ENCODE measurements at regions not wholly inside any gene's neighbourhood (a gene's known extent, or its start where the extent isn't known, plus 50 kb on each side); places are given as distances from the start of the nearest gene placed in this dataset.

DNA sequence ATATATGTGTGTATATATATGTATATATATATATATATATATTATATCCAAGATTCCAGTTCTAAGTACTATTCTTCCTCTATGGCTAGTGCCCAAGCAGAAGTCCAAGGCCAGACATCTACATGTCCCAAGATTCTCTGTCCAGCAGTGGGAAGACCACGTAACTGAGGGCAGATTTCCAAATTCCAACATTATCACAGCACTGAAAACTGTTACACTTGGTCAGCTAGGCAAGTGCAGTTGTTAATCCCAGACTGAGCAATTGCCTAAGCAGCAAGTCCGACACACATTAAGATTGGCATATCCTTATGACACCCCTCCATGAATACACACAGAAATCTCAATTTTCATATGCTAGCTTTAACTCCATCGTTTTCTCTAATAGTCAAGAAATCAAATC, 1148.5 kb downstream of the IGSF11 start:
- Mint-ChIP-seq H3K4me1 (peaks cover 25% of the 10 kb centered on the region), H3K27me3 (ENCODE audit: insufficient read depth) (no peaks in the 10 kb centered on the region), H3K4me3 (no peak overlapping the region), H3K36me3 (ENCODE audit: low read depth) (no peaks in the 10 kb centered on the region), H3K27ac (no peak overlapping the region), H3K9me3 (no peaks in the 10 kb centered on the region)
- H3K4me3 ChIP-seq (ENCODE audit: low read length): no peak overlapping the region
- no peak for DNase-seq
- TF ChIP-seq, protein P1, sequence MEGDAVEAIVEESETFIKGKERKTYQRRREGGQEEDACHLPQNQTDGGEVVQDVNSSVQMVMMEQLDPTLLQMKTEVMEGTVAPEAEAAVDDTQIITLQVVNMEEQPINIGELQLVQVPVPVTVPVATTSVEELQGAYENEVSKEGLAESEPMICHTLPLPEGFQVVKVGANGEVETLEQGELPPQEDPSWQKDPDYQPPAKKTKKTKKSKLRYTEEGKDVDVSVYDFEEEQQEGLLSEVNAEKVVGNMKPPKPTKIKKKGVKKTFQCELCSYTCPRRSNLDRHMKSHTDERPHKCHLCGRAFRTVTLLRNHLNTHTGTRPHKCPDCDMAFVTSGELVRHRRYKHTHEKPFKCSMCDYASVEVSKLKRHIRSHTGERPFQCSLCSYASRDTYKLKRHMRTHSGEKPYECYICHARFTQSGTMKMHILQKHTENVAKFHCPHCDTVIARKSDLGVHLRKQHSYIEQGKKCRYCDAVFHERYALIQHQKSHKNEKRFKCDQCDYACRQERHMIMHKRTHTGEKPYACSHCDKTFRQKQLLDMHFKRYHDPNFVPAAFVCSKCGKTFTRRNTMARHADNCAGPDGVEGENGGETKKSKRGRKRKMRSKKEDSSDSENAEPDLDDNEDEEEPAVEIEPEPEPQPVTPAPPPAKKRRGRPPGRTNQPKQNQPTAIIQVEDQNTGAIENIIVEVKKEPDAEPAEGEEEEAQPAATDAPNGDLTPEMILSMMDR (conservative IDR thresholded peaks at IDR 0.05): no peak
- H3K9ac ChIP-seq (ENCODE audit: extremely low read depth, low read length, poor library complexity, severe bottlenecking): no peak overlapping the region
- H3K27ac ChIP-seq (ENCODE audit: low read depth, low read length): no peak overlapping the region
- no peaks in the 10 kb centered on the region for H3K27me3 ChIP-seq (ENCODE audit: control insufficient read depth, insufficient read depth, low read length, poor library complexity, severe bottlenecking)
- H3K9me3 ChIP-seq (ENCODE audit: control insufficient read depth, low read length): no peaks in the 10 kb centered on the region
- WGBS, 2 experiments (ENCODE audit: insufficient coverage in 1 of 2, insufficient read length in 1 of 2): 91 to 100% methylated on average over 2 of the region's 3 CpGs
- peaks cover 7% of the 10 kb centered on the region for H3K4me1 ChIP-seq (ENCODE audit: control insufficient read depth, insufficient read depth, low read length)
- H3K36me3 ChIP-seq (ENCODE audit: control insufficient read depth, insufficient read depth, low read length): no peaks in the 10 kb centered on the region

DNA sequence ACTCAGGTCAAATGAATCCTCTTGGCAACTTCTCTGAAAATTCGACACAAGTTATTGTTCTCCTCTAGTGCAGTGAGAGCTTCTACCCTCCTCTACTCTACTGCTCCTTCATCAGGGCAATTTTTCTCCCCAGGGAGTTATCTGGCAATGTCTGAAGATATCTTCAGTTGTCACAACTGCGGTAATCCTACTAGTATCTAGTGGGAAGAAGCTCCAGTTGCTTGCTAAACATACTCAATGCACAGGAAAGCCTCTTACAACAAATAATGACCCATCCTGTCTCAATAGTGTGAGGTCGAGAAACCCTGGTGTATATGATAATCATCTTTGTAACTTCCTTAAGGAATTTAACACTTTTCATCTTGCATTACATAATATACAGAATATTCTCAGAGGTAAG, 1147.6 kb downstream of the IGSF11 start:
- 75 to 91% methylated on average over 1 to 3 of the region's 3 CpGs for WGBS, 2 experiments (ENCODE audit: insufficient coverage in 1 of 2, insufficient read length in 1 of 2)
- DNase-seq: no peak
- Histone ChIP-seq H3K36me3 (ENCODE audit: control insufficient read depth, insufficient read depth, low read length) (no peaks in the 10 kb centered on the region), H3K27me3 (ENCODE audit: control insufficient read depth, insufficient read depth, low read length, poor library complexity, severe bottlenecking) (no peaks in the 10 kb centered on the region), H3K4me3 (ENCODE audit: low read length) (no peak overlapping the region), H3K4me1 (ENCODE audit: control insufficient read depth, insufficient read depth, low read length) (peaks cover 7% of the 10 kb centered on the region), H3K27ac (ENCODE audit: low read depth, low read length) (no peak overlapping the region), H3K9ac (ENCODE audit: extremely low read depth, low read length, poor library complexity, severe bottlenecking) (no peak overlapping the region), H3K9me3 (ENCODE audit: control insufficient read depth, low read length) (no peaks in the 10 kb centered on the region)
- Mint-ChIP-seq H3K27me3 (ENCODE audit: insufficient read depth) (no peaks in the 10 kb centered on the region), H3K36me3 (ENCODE audit: low read depth) (no peaks in the 10 kb centered on the region), H3K4me3 (no peak overlapping the region), H3K4me1 (peaks cover 20% of the 10 kb centered on the region), H3K27ac (no peak overlapping the region), H3K9me3 (no peaks in the 10 kb centered on the region)
- TF ChIP-seq, protein P1 (conservative IDR thresholded peaks at IDR 0.05): no peak

GRCh38 chr3:117887901-117888300, 1146.7 kb downstream of the IGSF11 start:
- H3K27me3 ChIP-seq (ENCODE audit: control insufficient read depth, insufficient read depth, low read length, poor library complexity, severe bottlenecking): no peaks in the 10 kb centered on the region
- Mint-ChIP-seq H3K27me3 (ENCODE audit: insufficient read depth) (no peaks in the 10 kb centered on the region), H3K27ac (no peak overlapping the region), H3K36me3 (ENCODE audit: low read depth) (no peaks in the 10 kb centered on the region), H3K4me1 (peaks cover 18% of the 10 kb centered on the region), H3K9me3 (no peaks in the 10 kb centered on the region), H3K4me3 (no peak overlapping the region)
- no peaks in the 10 kb centered on the region for H3K9me3 ChIP-seq (ENCODE audit: control insufficient read depth, low read length)
- no peak overlapping the region for H3K27ac ChIP-seq (ENCODE audit: low read depth, low read length)
- WGBS, 2 experiments (ENCODE audit: insufficient coverage in 1 of 2, insufficient read length in 1 of 2): 75 to 83% methylated on average over 4 of the region's 4 CpGs
- H3K4me3 ChIP-seq (ENCODE audit: low read length): no peak overlapping the region
- TF ChIP-seq, protein P1 (conservative IDR thresholded peaks at IDR 0.05): no peak
- H3K36me3 ChIP-seq (ENCODE audit: control insufficient read depth, insufficient read depth, low read length): no peaks in the 10 kb centered on the region
- DNase-seq: no peak
- peaks cover 7% of the 10 kb centered on the region for H3K4me1 ChIP-seq (ENCODE audit: control insufficient read depth, insufficient read depth, low read length)
- H3K9ac ChIP-seq (ENCODE audit: extremely low read depth, low read length, poor library complexity, severe bottlenecking): no peak overlapping the region

All from endodermal cell (in vitro differentiated cells).